Caco-2 (cell line): ENCODE measurements at regions not wholly inside any gene's neighbourhood (a gene's known extent, or its start where the extent isn't known, plus 50 kb on each side); places are given as distances from the start of the nearest gene placed in this dataset.
"Not testable (repeated sequence)": the region's sequence is repeated elsewhere in the genome, so short reads cannot be mapped to it uniquely, and the experiment has no call there.

Experiments used
- BruUV-seq: library from RNA; stranded (reverse); fragments of 400-500 nt; replicated peaks from 2 replicates; lab custom pipeline; 2021; lab: Mats Ljungman, UMichigan
- CTCF ChIA-PET: fragments of 300-600 bp; sonication (Branson Sonifier 250); formaldehyde crosslinking; loops from one replicate; lab custom pipeline; 2022; ENCODE audit warnings: antibody characterized with exemption; lab: Charles Lee
- POLR2A ChIA-PET: fragments of 300-600 bp; sonication (Branson Sonifier 250); formaldehyde crosslinking; loops from one replicate; lab custom pipeline; 2022; ENCODE audit warnings: antibody characterized with exemption; lab: Charles Lee
- DNase-seq, 2 experiments: peaks; one replicate each; pipeline versions ENCODE4 v3.0.0 to v3.0.0-alpha.2; 2020 to 2022
- H3K27me3 ChIP-seq: replicated peaks from 2 replicates; pipeline ENCODE4 v1.6.0; 2011; ENCODE audit warnings: low read length; ENCODE audit not compliant: control insufficient read depth, insufficient read depth
- H3K36me3 ChIP-seq: 2 replicates; pipeline ENCODE4 v1.5.1; 2011; ENCODE audit warnings: low read length; ENCODE audit not compliant: control insufficient read depth, insufficient read depth
- H3K4me1 ChIP-seq: fragments of 250-450 bp; sonication (Bioruptor Pico); 2 replicates; pipeline ENCODE4 v1.5.1; 2020; ENCODE audit warnings: mild to moderate bottlenecking
- H3K4me3 ChIP-seq: 2 replicates; pipeline ENCODE4 v1.5.1; 2011; ENCODE audit warnings: low read depth, mild to moderate bottlenecking, control low read depth, low read length
- H3K9me3 ChIP-seq: fragments of 250-450 bp; sonication (Bioruptor Pico); 2 replicates; pipeline ENCODE4 v1.5.1; 2020; ENCODE audit warnings: mild to moderate bottlenecking, moderate library complexity
- H3K27ac Mint-ChIP-seq: one replicate; pipeline ENCODE4 v1.8.0; 2022; ENCODE audit warnings: mixed read lengths; ENCODE audit not compliant: unreplicated experiment
- H3K27me3 Mint-ChIP-seq: one replicate; pipeline ENCODE4 v1.8.0; 2022; ENCODE audit warnings: mixed read lengths; ENCODE audit not compliant: insufficient read depth, unreplicated experiment
- H3K36me3 Mint-ChIP-seq: one replicate; pipeline ENCODE4 v1.8.0; 2022; ENCODE audit warnings: mild to moderate bottlenecking, mixed read lengths; ENCODE audit not compliant: insufficient read depth, unreplicated experiment
- H3K4me1 Mint-ChIP-seq: one replicate; pipeline ENCODE4 v1.8.0; 2022; ENCODE audit warnings: low read depth, mixed read lengths; ENCODE audit not compliant: unreplicated experiment
- H3K4me3 Mint-ChIP-seq: one replicate; pipeline ENCODE4 v1.8.0; 2022; ENCODE audit warnings: mild to moderate bottlenecking, moderate library complexity, mixed read lengths; ENCODE audit not compliant: unreplicated experiment
- H3K9me3 Mint-ChIP-seq: one replicate; pipeline ENCODE4 v1.8.0; 2022; ENCODE audit warnings: mixed read lengths; ENCODE audit not compliant: unreplicated experiment
- intact Hi-C: fragments of 100-400 bp; cut with micrococcal nuclease; formaldehyde crosslinking; loops from one replicate; pipeline ENCODE4 v1.10.0; 2022; ENCODE audit not compliant: unreplicated experiment
- TF ChIP-seq, protein P1 (sequence below), 2 experiments: fragments of 200-600 bp in 1 of 2; IDR thresholded peaks; 1 replicate in 1 of 2; 2 replicates in 1 of 2; pipeline versions ENCODE4 v1.5.1 to v1.8.0; 2011 to 2022; ENCODE audit warnings: antibody characterized with exemption in 1 of 2, control low read depth in 1 of 2, inconsistent platforms in 1 of 2, low read depth in 1 of 2, low read length in 1 of 2, mild to moderate bottlenecking in 1 of 2, moderate library complexity in 1 of 2; ENCODE audit not compliant: insufficient read depth in 1 of 2, severe bottlenecking in 1 of 2, unreplicated experiment in 1 of 2

DNA sequence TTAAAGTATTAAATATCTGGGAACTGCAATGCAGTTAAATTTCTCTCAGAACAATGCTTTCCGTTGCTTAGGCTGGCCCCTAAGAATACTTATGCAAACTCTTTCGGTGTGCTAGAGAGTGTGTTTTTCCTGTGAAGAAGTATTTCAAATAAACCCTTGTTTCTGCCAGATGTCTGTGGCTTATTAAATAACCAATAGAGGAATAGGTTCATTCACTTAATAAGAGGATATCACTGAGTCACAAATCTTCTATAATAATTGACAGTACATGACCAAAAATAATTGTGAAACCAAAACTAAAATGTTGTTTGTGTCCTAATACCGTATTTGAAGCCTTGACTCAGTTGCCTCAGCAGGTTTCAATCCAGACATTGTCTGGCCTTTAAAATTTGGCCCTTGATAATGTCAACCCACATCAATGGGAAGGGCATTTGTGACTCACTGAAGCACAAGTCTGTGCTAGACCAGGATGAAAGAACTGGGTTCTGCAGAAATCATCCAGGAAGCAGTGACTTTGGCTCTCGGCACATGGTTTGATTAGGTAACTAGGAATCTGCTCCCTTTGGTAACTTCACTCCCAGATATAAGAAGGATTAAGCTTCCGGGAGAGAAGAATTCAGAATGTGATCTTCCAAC lies 104.2 kb upstream of the BARHL2 start:
- no TSS peak for BruUV-seq
- Mint-ChIP-seq H3K4me1 (no peaks in the 10 kb centered on the region), H3K9me3 (no peaks in the 10 kb centered on the region), H3K4me3 (no peak overlapping the region), H3K27me3 (no peaks in the 10 kb centered on the region), H3K27ac (no peak overlapping the region), H3K36me3 (no peaks in the 10 kb centered on the region)
- no peaks in the 10 kb centered on the region for H3K27me3 ChIP-seq
- H3K9me3 ChIP-seq: no peaks in the 10 kb centered on the region
- no peaks in the 10 kb centered on the region for H3K4me1 ChIP-seq
- no peak for DNase-seq
- H3K36me3 ChIP-seq: no peaks in the 10 kb centered on the region
- POLR2A ChIA-PET: no interaction called here
- intact Hi-C loops: no loop called here
- H3K4me3 ChIP-seq: no peak overlapping the region
- TF ChIP-seq, protein P1, sequence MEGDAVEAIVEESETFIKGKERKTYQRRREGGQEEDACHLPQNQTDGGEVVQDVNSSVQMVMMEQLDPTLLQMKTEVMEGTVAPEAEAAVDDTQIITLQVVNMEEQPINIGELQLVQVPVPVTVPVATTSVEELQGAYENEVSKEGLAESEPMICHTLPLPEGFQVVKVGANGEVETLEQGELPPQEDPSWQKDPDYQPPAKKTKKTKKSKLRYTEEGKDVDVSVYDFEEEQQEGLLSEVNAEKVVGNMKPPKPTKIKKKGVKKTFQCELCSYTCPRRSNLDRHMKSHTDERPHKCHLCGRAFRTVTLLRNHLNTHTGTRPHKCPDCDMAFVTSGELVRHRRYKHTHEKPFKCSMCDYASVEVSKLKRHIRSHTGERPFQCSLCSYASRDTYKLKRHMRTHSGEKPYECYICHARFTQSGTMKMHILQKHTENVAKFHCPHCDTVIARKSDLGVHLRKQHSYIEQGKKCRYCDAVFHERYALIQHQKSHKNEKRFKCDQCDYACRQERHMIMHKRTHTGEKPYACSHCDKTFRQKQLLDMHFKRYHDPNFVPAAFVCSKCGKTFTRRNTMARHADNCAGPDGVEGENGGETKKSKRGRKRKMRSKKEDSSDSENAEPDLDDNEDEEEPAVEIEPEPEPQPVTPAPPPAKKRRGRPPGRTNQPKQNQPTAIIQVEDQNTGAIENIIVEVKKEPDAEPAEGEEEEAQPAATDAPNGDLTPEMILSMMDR (IDR thresholded peaks at IDR 0.05; ENCODE audit: insufficient read depth in 1 of 2, low read depth in 1 of 2, low read length in 1 of 2, severe bottlenecking in 1 of 2, unreplicated experiment in 1 of 2): no peak
- CTCF ChIA-PET: no interaction called here

DNA sequence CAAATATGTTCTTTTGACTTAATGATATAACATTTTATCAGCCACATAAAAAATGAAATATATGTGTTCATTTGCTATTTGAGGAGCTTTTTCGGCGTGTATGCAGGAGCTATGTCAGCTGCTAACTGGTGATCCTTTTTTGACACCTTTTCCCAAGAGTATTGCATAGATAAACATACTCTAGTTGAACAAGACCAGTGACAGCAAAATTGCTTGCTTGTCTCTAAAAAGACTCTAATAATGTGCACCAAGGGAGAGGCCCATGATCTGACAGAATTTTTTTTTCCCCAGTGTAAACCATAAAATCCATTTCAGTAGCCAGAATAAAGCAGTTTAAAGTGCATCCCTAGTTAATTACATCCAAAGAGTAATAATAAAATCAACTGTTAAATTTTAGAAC lies 103.6 kb upstream of the BARHL2 start:
- Histone ChIP-seq H3K36me3 (no peaks in the 10 kb centered on the region), H3K4me1 (no peaks in the 10 kb centered on the region), H3K9me3 (no peaks in the 10 kb centered on the region), H3K4me3 (no peak overlapping the region), H3K27me3 (no peaks in the 10 kb centered on the region)
- Mint-ChIP-seq H3K27ac (no peak overlapping the region), H3K27me3 (no peaks in the 10 kb centered on the region), H3K36me3 (no peaks in the 10 kb centered on the region), H3K4me1 (no peaks in the 10 kb centered on the region), H3K4me3 (no peak overlapping the region), H3K9me3 (no peaks in the 10 kb centered on the region)
- BruUV-seq: no TSS peak
- ChIA-PET POLR2A (no interaction called here), CTCF (no interaction called here)
- intact Hi-C loops: no loop called here
- DNase-seq: no peak
- TF ChIP-seq, protein P1 (IDR thresholded peaks at IDR 0.05; ENCODE audit: insufficient read depth in 1 of 2, low read depth in 1 of 2, low read length in 1 of 2, severe bottlenecking in 1 of 2, unreplicated experiment in 1 of 2): no peak

DNA sequence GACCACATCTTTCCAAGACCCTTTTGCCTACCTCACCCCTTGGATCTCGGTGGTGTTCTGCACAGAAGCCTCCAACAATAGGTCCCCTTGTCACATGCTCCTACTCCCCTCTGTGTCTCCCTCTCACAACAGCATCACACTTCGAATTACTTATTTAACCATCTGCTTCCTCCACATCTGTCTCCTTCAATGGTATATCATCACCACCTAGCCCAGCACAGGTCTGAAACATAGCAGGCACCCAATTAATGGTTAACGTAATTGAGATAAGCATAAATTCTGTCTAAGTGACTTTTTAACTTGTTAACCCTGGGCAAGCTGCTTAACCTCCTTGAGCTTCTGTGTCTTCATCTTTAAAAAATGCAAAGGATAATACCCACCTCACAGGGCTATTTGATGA lies 100.3 kb upstream of the BARHL2 start:
- H3K36me3 Mint-ChIP-seq: no peaks in the 10 kb centered on the region
- no peaks in the 10 kb centered on the region for H3K36me3 ChIP-seq
- H3K27me3 ChIP-seq: no peaks in the 10 kb centered on the region
- H3K27ac Mint-ChIP-seq: no peak overlapping the region
- no TSS peak for BruUV-seq
- no peak for DNase-seq
- ChIA-PET CTCF (no interaction called here), POLR2A (no interaction called here)
- H3K4me3 ChIP-seq: no peak overlapping the region
- no peak overlapping the region for H3K4me3 Mint-ChIP-seq
- no peaks in the 10 kb centered on the region for H3K9me3 Mint-ChIP-seq
- no peaks in the 10 kb centered on the region for H3K9me3 ChIP-seq
- intact Hi-C loops: no loop called here
- no peaks in the 10 kb centered on the region for H3K27me3 Mint-ChIP-seq
- H3K4me1 ChIP-seq: no peaks in the 10 kb centered on the region
- TF ChIP-seq, protein P1 (IDR thresholded peaks at IDR 0.05; ENCODE audit: insufficient read depth in 1 of 2, low read depth in 1 of 2, low read length in 1 of 2, severe bottlenecking in 1 of 2, unreplicated experiment in 1 of 2): no peak
- H3K4me1 Mint-ChIP-seq: no peaks in the 10 kb centered on the region

DNA sequence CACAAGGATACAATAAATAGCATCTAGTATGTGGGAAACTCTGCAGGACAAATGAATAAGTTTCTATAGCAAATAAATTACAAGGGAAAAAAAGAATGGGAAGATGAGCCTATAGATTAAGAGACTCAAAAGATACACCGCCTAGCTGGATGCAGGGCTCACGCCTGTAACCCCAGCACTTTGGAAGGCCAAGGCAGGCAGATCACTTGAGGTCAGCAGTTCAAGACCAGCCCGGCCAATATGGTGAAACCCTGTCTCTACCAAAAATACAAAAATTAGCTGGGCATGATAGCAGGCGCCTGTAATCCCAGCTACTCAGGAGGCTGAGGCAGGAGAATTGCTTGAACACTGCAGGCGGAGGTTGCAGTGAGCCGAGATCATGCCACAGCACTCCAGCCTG lies 95.1 kb upstream of the BARHL2 start:
- H3K27ac Mint-ChIP-seq, H3K9me3 Mint-ChIP-seq, POLR2A ChIA-PET, H3K27me3 ChIP-seq, H3K4me3 Mint-ChIP-seq, H3K36me3 Mint-ChIP-seq, BruUV-seq, H3K4me1 ChIP-seq, H3K4me1 Mint-ChIP-seq, H3K4me3 ChIP-seq, CTCF ChIA-PET, intact Hi-C loops, DNase-seq, H3K27me3 Mint-ChIP-seq, H3K36me3 ChIP-seq, H3K9me3 ChIP-seq: not testable (repeated sequence)

DNA sequence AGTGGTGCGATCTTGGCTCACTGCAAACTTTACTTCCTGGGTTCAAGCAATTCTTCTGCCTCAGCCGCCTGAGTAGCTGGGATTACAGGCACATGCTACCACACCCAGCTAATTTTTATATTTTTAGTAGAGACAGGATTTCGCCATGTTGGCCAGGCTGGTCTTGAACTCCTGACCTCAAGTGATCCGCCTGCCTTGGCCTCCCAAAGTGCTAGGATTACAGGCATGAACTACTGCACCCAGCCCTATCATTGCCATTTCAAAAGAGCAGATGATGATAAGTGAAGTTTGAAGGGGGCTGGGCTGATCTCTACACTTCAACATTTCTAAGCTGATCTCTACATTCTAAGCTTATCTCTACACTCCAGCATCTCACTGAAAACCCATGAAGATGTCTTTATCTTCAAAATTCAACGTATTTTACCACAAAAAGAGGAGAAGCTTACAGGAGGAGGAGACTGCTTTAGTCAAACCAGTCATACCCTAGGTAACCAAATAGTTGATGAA lies 94.4 kb upstream of the BARHL2 start:
- H3K4me3 Mint-ChIP-seq, CTCF ChIA-PET, H3K27me3 Mint-ChIP-seq, H3K9me3 ChIP-seq, H3K36me3 ChIP-seq, H3K4me1 Mint-ChIP-seq, H3K9me3 Mint-ChIP-seq, H3K27me3 ChIP-seq, H3K27ac Mint-ChIP-seq, H3K36me3 Mint-ChIP-seq, H3K4me1 ChIP-seq, POLR2A ChIA-PET, DNase-seq, BruUV-seq, intact Hi-C loops, H3K4me3 ChIP-seq: not testable (repeated sequence)
